ENCODE measurements at regions not wholly inside any gene's neighbourhood (a gene's known extent, or its start where the extent isn't known, plus 50 kb on each side); places are given as distances from the start of the nearest gene placed in this dataset.

DNA sequence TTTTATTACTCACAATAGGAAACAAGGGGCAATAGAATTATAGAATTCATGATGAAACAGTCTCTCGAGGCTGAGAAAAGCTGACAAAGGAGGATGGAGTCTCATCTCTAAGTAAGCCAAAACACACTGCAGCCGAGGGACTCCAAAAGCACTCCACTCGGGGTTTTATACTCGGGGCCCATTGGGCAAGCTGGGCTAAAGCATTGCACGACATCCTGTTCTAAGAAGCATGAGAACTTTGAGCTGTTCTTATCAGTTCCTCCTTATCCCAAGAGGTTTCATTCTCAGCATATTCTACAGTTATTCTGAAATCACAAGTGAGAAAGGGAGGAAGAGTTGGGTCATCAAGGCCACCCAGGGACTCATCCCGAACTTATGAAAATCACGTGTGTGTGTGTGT is 1475.5 kb downstream of the PCDH18 start:
- TF ChIP-seq TOX (CRISPR knock-in tag; IDR thresholded peaks at IDR 0.05; ENCODE audit: borderline replicate concordance) (no peak), TCF4 (CRISPR knock-in tag; IDR thresholded peaks at IDR 0.05; ENCODE audit: borderline replicate concordance) (no peak), BACH2 (CRISPR knock-in tag; IDR thresholded peaks at IDR 0.05; ENCODE audit: borderline replicate concordance) (no peak), ISL1 (CRISPR knock-in tag; IDR thresholded peaks at IDR 0.05) (no peak), ZFP30 (CRISPR knock-in tag; IDR thresholded peaks at IDR 0.05) (no peak), ZFP3 (CRISPR knock-in tag; IDR thresholded peaks at IDR 0.05) (no peak), ZNF8 (CRISPR knock-in tag; IDR thresholded peaks at IDR 0.05) (no peak), ZNF565 (CRISPR knock-in tag; conservative IDR thresholded peaks at IDR 0.05; ENCODE audit: low read depth) (no peak), ZNF70 (CRISPR knock-in tag; IDR thresholded peaks at IDR 0.05) (no peak), CSDC2 (CRISPR knock-in tag; IDR thresholded peaks at IDR 0.05) (no peak), SNAI2 (CRISPR knock-in tag; IDR thresholded peaks at IDR 0.05) (no peak), ZC3H10 (CRISPR knock-in tag; IDR thresholded peaks at IDR 0.05) (no peak), ARNTL (CRISPR knock-in tag; IDR thresholded peaks at IDR 0.05; ENCODE audit: borderline replicate concordance, low read depth) (no peak)
- TF ChIP-seq, protein P1, sequence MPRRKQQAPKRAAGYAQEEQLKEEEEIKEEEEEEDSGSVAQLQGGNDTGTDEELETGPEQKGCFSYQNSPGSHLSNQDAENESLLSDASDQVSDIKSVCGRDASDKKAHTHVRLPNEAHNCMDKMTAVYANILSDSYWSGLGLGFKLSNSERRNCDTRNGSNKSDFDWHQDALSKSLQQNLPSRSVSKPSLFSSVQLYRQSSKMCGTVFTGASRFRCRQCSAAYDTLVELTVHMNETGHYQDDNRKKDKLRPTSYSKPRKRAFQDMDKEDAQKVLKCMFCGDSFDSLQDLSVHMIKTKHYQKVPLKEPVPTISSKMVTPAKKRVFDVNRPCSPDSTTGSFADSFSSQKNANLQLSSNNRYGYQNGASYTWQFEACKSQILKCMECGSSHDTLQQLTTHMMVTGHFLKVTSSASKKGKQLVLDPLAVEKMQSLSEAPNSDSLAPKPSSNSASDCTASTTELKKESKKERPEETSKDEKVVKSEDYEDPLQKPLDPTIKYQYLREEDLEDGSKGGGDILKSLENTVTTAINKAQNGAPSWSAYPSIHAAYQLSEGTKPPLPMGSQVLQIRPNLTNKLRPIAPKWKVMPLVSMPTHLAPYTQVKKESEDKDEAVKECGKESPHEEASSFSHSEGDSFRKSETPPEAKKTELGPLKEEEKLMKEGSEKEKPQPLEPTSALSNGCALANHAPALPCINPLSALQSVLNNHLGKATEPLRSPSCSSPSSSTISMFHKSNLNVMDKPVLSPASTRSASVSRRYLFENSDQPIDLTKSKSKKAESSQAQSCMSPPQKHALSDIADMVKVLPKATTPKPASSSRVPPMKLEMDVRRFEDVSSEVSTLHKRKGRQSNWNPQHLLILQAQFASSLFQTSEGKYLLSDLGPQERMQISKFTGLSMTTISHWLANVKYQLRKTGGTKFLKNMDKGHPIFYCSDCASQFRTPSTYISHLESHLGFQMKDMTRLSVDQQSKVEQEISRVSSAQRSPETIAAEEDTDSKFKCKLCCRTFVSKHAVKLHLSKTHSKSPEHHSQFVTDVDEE (CRISPR knock-in tag; IDR thresholded peaks at IDR 0.05): no peak
- TF ChIP-seq, protein P2, sequence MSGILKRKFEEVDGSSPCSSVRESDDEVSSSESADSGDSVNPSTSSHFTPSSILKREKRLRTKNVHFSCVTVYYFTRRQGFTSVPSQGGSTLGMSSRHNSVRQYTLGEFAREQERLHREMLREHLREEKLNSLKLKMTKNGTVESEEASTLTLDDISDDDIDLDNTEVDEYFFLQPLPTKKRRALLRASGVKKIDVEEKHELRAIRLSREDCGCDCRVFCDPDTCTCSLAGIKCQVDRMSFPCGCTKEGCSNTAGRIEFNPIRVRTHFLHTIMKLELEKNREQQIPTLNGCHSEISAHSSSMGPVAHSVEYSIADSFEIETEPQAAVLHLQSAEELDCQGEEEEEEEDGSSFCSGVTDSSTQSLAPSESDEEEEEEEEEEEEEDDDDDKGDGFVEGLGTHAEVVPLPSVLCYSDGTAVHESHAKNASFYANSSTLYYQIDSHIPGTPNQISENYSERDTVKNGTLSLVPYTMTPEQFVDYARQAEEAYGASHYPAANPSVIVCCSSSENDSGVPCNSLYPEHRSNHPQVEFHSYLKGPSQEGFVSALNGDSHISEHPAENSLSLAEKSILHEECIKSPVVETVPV (CRISPR knock-in tag; IDR thresholded peaks at IDR 0.05): no peak
- TF ChIP-seq, protein P3, sequence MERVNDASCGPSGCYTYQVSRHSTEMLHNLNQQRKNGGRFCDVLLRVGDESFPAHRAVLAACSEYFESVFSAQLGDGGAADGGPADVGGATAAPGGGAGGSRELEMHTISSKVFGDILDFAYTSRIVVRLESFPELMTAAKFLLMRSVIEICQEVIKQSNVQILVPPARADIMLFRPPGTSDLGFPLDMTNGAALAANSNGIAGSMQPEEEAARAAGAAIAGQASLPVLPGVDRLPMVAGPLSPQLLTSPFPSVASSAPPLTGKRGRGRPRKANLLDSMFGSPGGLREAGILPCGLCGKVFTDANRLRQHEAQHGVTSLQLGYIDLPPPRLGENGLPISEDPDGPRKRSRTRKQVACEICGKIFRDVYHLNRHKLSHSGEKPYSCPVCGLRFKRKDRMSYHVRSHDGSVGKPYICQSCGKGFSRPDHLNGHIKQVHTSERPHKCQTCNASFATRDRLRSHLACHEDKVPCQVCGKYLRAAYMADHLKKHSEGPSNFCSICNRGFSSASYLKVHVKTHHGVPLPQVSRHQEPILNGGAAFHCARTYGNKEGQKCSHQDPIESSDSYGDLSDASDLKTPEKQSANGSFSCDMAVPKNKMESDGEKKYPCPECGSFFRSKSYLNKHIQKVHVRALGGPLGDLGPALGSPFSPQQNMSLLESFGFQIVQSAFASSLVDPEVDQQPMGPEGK (CRISPR knock-in tag; IDR thresholded peaks at IDR 0.05; ENCODE audit: borderline replicate concordance): no peak
- ATAC-seq: no peak

DNA sequence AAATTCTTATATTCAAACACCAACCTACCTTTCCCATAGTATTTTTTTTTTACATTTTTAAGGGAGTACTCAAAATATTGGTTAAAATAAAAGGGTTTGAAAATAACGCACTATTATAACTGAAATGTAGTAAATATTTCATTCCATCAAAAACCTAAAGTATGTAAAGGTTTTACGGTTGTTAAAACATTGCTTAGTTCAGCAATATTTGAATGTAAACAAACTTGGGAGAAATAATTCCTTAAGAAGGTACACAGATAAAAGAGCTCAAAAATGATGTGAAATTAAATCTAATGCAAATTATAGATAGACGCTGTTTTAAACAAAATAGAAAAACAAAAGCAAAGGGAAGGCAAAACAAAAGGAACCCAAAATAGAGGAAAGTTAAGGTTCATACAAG is 1476.9 kb downstream of the PCDH18 start:
- no peak for ATAC-seq
- no peak for TF ChIP-seq SNAI2 (CRISPR knock-in tag; IDR thresholded peaks at IDR 0.05)
- TF ChIP-seq ZNF565 (CRISPR knock-in tag; conservative IDR thresholded peaks at IDR 0.05; ENCODE audit: low read depth): no peak
- TF ChIP-seq ARNTL (CRISPR knock-in tag; IDR thresholded peaks at IDR 0.05; ENCODE audit: borderline replicate concordance, low read depth): no peak
- TF ChIP-seq, protein P3 (CRISPR knock-in tag; IDR thresholded peaks at IDR 0.05; ENCODE audit: borderline replicate concordance): no peak
- TF ChIP-seq TCF4 (CRISPR knock-in tag; IDR thresholded peaks at IDR 0.05; ENCODE audit: borderline replicate concordance): no peak

DNA sequence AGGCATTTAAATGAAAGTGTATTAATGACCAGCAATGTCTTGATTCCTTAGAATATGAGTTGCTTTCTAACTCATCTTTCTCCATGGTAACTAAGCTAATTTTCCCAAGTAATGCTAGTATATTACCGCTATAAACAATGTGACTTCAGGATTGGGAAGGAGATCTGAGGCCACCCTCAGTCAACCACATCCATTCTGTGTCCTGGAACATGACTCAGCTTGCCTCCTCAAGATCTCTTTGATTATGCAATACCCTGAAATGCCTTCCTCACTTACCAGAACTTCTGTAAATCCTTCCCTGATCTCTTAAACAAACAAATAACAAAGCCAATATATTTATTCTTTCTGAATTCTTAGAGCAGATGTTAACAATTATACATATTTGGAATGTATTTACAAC is 1495.5 kb downstream of the PCDH18 start:
- ATAC-seq: no peak
- TF ChIP-seq ZFP30 (CRISPR knock-in tag; IDR thresholded peaks at IDR 0.05) (no peak), ISL1 (CRISPR knock-in tag; IDR thresholded peaks at IDR 0.05) (no peak), OSR1 (CRISPR knock-in tag; IDR thresholded peaks at IDR 0.05) (no peak), ZNF8 (CRISPR knock-in tag; IDR thresholded peaks at IDR 0.05) (no peak), ESRRG (CRISPR knock-in tag; IDR thresholded peaks at IDR 0.05) (no peak), CSDC2 (CRISPR knock-in tag; IDR thresholded peaks at IDR 0.05) (no peak), TOX (CRISPR knock-in tag; IDR thresholded peaks at IDR 0.05; ENCODE audit: borderline replicate concordance) (no peak), PPARA (CRISPR knock-in tag; IDR thresholded peaks at IDR 0.05; ENCODE audit: borderline replicate concordance) (no peak)
- TF ChIP-seq, protein P3 (CRISPR knock-in tag; IDR thresholded peaks at IDR 0.05; ENCODE audit: borderline replicate concordance): no peak
- TF ChIP-seq, protein P4, sequence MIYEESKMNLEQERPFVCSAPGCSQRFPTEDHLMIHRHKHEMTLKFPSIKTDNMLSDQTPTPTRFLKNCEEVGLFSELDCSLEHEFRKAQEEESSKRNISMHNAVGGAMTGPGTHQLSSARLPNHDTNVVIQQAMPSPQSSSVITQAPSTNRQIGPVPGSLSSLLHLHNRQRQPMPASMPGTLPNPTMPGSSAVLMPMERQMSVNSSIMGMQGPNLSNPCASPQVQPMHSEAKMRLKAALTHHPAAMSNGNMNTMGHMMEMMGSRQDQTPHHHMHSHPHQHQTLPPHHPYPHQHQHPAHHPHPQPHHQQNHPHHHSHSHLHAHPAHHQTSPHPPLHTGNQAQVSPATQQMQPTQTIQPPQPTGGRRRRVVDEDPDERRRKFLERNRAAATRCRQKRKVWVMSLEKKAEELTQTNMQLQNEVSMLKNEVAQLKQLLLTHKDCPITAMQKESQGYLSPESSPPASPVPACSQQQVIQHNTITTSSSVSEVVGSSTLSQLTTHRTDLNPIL (CRISPR knock-in tag; IDR thresholded peaks at IDR 0.05; ENCODE audit: low read depth): no peak
- TF ChIP-seq, protein P2 (CRISPR knock-in tag; IDR thresholded peaks at IDR 0.05): no peak

Measured in SK-N-SH treated with all-trans-retinoic acid at 6 μM for 48 hours (cell line).